Prostate gland (tissue), 2 donors: ENCODE measurements at regions not wholly inside any gene's neighbourhood (a gene's known extent, or its start where the extent isn't known, plus 50 kb on each side); places are given as distances from the start of the nearest gene placed in this dataset.

Experiments
- CTCF ChIP-seq, 4 experiments: fragments of 200-600 bp in 2 of 4; fragments of 450-650 bp in 2 of 4; sonication (generic) in 2 of 4; IDR thresholded peaks; 1 replicate in 3 of 4; 2 replicates in 1 of 4; pipeline ENCODE4 v1.5.1; 2016 to 2019; ENCODE audit warnings: antibody characterized with exemption in 4 of 4, mild to moderate bottlenecking in 2 of 4, moderate library complexity in 2 of 4
- POLR2A ChIP-seq: fragments of 450-650 bp; IDR thresholded peaks from one replicate; pipeline ENCODE4 v1.6.1; 2016; ENCODE audit warnings: antibody characterized with exemption, mild to moderate bottlenecking
- POLR2AphosphoS5 ChIP-seq: sonication (generic); formaldehyde crosslinking; IDR thresholded peaks from one replicate; pipeline ENCODE4 v1.6.1; 2017; ENCODE audit warnings: antibody characterized with exemption

GRCh38 chr18:7325126-7325430 is 94.2 kb downstream of the LRRC30 start:
- TF ChIP-seq CTCF (IDR thresholded peaks at IDR 0.05) (no peak), POLR2AphosphoS5 (no peak), POLR2A (no peak)
